GM23338 (cell line): ENCODE measurements at regions not wholly inside any gene's neighbourhood (a gene's known extent, or its start where the extent isn't known, plus 50 kb on each side); places are given as distances from the start of the nearest gene placed in this dataset.

ENCODE experiments used
- ATAC-seq: fragments of 200-7000 bp; cut with Tn5 transposase; 3 replicates; pipeline ENCODE4 v1.9.1; 2020
- DNase-seq: peaks from one replicate; pipeline ENCODE4 v3.0.0-alpha.2; 2015; ENCODE audit warnings: low spot score
- H2AFZ ChIP-seq: fragments of 200-600 bp; sonication (generic); 2 replicates; pipeline ENCODE4 v1.8.0; 2016; ENCODE audit warnings: antibody characterized with exemption, mild to moderate bottlenecking, moderate library complexity
- H3F3A ChIP-seq: fragments of 200-600 bp; sonication (generic); replicated peaks from 2 replicates; pipeline ENCODE4 v1.8.0; 2017; ENCODE audit warnings: antibody characterized with exemption, mixed run types, low read depth
- H3K27ac ChIP-seq: fragments of 200-600 bp; sonication (generic); 2 replicates; pipeline ENCODE4 v1.6.1; 2016; ENCODE audit warnings: low read depth
- H3K27me3 ChIP-seq: fragments of 200-600 bp; sonication (generic); 2 replicates; pipeline ENCODE4 v1.8.0; 2016; ENCODE audit warnings: mild to moderate bottlenecking, mixed run types, moderate library complexity; ENCODE audit not compliant: insufficient read depth
- H3K36me3 ChIP-seq: fragments of 200-600 bp; sonication (generic); 2 replicates; pipeline ENCODE4 v1.8.0; 2016; ENCODE audit warnings: mild to moderate bottlenecking; ENCODE audit not compliant: insufficient read depth
- H3K4me1 ChIP-seq: fragments of 200-600 bp; sonication (generic); 2 replicates; pipeline ENCODE4 v1.8.0; 2016; ENCODE audit warnings: mild to moderate bottlenecking, moderate library complexity; ENCODE audit not compliant: insufficient read depth
- H3K4me2 ChIP-seq: fragments of 200-600 bp; sonication (generic); 2 replicates; pipeline ENCODE4 v1.7.1; 2017; ENCODE audit warnings: mixed run types
- H3K4me3 ChIP-seq: fragments of 200-600 bp; sonication (generic); 2 replicates; pipeline ENCODE4 v1.6.1; 2016; ENCODE audit warnings: mixed run types
- H3K79me2 ChIP-seq: fragments of 200-600 bp; sonication (generic); replicated peaks from 2 replicates; pipeline ENCODE4 v1.8.0; 2017; ENCODE audit warnings: mild to moderate bottlenecking; ENCODE audit not compliant: insufficient read depth
- H3K9me2 ChIP-seq: fragments of 200-600 bp; sonication (generic); 2 replicates; pipeline ENCODE4 v1.8.0; 2017; ENCODE audit not compliant: insufficient read depth
- H4K20me1 ChIP-seq: fragments of 200-600 bp; sonication (generic); replicated peaks from 2 replicates; pipeline ENCODE4 v1.8.0; 2017; ENCODE audit warnings: mild to moderate bottlenecking; ENCODE audit not compliant: insufficient read depth
- H3K27ac Mint-ChIP-seq: 2 replicates; pipeline ENCODE4 v1.8.0; 2020; ENCODE audit warnings: inconsistent platforms, mild to moderate bottlenecking, moderate library complexity, mixed read lengths
- H3K27me3 Mint-ChIP-seq: 3 replicates; pipeline ENCODE4 v1.8.0; 2022; ENCODE audit warnings: low read depth, mild to moderate bottlenecking, moderate library complexity, mixed read lengths, inconsistent platforms; ENCODE audit not compliant: insufficient read depth, poor library complexity
- H3K36me3 Mint-ChIP-seq: 3 replicates; pipeline ENCODE4 v1.8.0; 2021; ENCODE audit warnings: low read depth, mild to moderate bottlenecking, inconsistent platforms, moderate library complexity, mixed read lengths
- H3K4me1 Mint-ChIP-seq: 3 replicates; pipeline ENCODE4 v1.8.0; 2020; ENCODE audit warnings: mild to moderate bottlenecking, inconsistent platforms, mixed read lengths
- H3K4me3 Mint-ChIP-seq: 3 replicates; pipeline ENCODE4 v1.8.0; 2021; ENCODE audit warnings: moderate library complexity, mild to moderate bottlenecking, inconsistent platforms, mixed read lengths
- H3K9me3 Mint-ChIP-seq: 3 replicates; pipeline ENCODE4 v1.8.0; 2020; ENCODE audit warnings: moderate library complexity, mild to moderate bottlenecking, inconsistent platforms, mixed read lengths
- EZH2phosphoT487 ChIP-seq: fragments of 200-600 bp; sonication (generic); IDR thresholded peaks from one replicate; pipeline ENCODE4 v1.8.1; 2018; ENCODE audit warnings: antibody characterized with exemption; ENCODE audit not compliant: unreplicated experiment
- NANOG ChIP-seq: IDR thresholded peaks from 2 replicates; pipeline ENCODE4 v1.6.1; 2016; ENCODE audit warnings: antibody characterized with exemption, borderline replicate concordance
- POLR2AphosphoS5 ChIP-seq: IDR thresholded peaks from 2 replicates; pipeline ENCODE4 v1.6.1; 2016; ENCODE audit warnings: antibody characterized with exemption, low read depth
- STAT1 ChIP-seq: IDR thresholded peaks from one replicate; pipeline ENCODE4 v1.6.1; 2016; ENCODE audit warnings: antibody characterized with exemption; ENCODE audit not compliant: unreplicated experiment
- ZNF331 ChIP-seq: fragments of 250-450 bp; sonication (Bioruptor Pico); IDR thresholded peaks from 2 replicates; pipeline ENCODE4 v1.5.0; 2020; ENCODE audit warnings: low read depth, mild to moderate bottlenecking, moderate library complexity
- ZNF462 ChIP-seq: fragments of 250-450 bp; sonication (Bioruptor Pico); IDR thresholded peaks from 2 replicates; pipeline ENCODE4 v1.5.0; 2020; ENCODE audit warnings: mild to moderate bottlenecking, moderate library complexity
- TF ChIP-seq, protein P1 (sequence below): IDR thresholded peaks from one replicate; pipeline ENCODE4 v1.6.1; 2018; ENCODE audit warnings: antibody characterized with exemption; ENCODE audit not compliant: unreplicated experiment
- TF ChIP-seq, protein P2 (sequence below), 2 experiments: fragments of 200-600 bp in 1 of 2; sonication (generic) in 1 of 2; conservative IDR thresholded peaks; 2 replicates each; pipeline versions ENCODE4 v1.5.1 to v1.6.1; 2016 to 2017; ENCODE audit warnings: antibody characterized with exemption in 2 of 2, low read depth in 2 of 2, mild to moderate bottlenecking in 2 of 2, moderate library complexity in 1 of 2

- TF ChIP-seq ZNF462 (CRISPR knock-in tag) = no peak
- TF ChIP-seq EZH2phosphoT487 = no peak
- TF ChIP-seq ZNF331 (CRISPR knock-in tag) = no peak
These were observed 191.0 kb downstream of the TPBG start (continued) for GRCh38 chr6:82554666-82555065.

GRCh38 chr6:82555801-82556200, 192.2 kb downstream of the TPBG start:
- H3K27ac Mint-ChIP-seq = no peak overlapping the region
- H4K20me1 ChIP-seq = no peaks in the 10 kb centered on the region
- no peak overlapping the region for H3K4me2 ChIP-seq
- H3K79me2 ChIP-seq = no peaks in the 10 kb centered on the region
- H3F3A ChIP-seq = no peaks in the 10 kb centered on the region
- no peaks in the 10 kb centered on the region for H3K4me1 ChIP-seq
- no peaks in the 10 kb centered on the region for H3K27me3 ChIP-seq
- H3K27ac ChIP-seq = no peak overlapping the region
- no peak overlapping the region for H2AFZ ChIP-seq
- H3K4me3 Mint-ChIP-seq = no peak overlapping the region
- H3K27me3 Mint-ChIP-seq = peaks cover 4% of the 10 kb centered on the region
- H3K4me1 Mint-ChIP-seq = peaks cover 5% of the 10 kb centered on the region; the same call in 2 of the 3 replicates
- no peaks in the 10 kb centered on the region for H3K9me2 ChIP-seq
- DNase-seq = no peak
- H3K36me3 Mint-ChIP-seq = 0 out of 3 replicates have a peak, but pooled peaks cover 6% of the 10 kb centered on the region
- H3K9me3 Mint-ChIP-seq = peaks cover 5% of the 10 kb centered on the region; the same call in 2 of the 3 replicates
- ATAC-seq = no peak
- H3K4me3 ChIP-seq = no peak overlapping the region
- H3K36me3 ChIP-seq = no peaks in the 10 kb centered on the region
- TF ChIP-seq, protein P1, sequence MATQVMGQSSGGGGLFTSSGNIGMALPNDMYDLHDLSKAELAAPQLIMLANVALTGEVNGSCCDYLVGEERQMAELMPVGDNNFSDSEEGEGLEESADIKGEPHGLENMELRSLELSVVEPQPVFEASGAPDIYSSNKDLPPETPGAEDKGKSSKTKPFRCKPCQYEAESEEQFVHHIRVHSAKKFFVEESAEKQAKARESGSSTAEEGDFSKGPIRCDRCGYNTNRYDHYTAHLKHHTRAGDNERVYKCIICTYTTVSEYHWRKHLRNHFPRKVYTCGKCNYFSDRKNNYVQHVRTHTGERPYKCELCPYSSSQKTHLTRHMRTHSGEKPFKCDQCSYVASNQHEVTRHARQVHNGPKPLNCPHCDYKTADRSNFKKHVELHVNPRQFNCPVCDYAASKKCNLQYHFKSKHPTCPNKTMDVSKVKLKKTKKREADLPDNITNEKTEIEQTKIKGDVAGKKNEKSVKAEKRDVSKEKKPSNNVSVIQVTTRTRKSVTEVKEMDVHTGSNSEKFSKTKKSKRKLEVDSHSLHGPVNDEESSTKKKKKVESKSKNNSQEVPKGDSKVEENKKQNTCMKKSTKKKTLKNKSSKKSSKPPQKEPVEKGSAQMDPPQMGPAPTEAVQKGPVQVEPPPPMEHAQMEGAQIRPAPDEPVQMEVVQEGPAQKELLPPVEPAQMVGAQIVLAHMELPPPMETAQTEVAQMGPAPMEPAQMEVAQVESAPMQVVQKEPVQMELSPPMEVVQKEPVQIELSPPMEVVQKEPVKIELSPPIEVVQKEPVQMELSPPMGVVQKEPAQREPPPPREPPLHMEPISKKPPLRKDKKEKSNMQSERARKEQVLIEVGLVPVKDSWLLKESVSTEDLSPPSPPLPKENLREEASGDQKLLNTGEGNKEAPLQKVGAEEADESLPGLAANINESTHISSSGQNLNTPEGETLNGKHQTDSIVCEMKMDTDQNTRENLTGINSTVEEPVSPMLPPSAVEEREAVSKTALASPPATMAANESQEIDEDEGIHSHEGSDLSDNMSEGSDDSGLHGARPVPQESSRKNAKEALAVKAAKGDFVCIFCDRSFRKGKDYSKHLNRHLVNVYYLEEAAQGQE = no peak
- TF ChIP-seq, protein P2, sequence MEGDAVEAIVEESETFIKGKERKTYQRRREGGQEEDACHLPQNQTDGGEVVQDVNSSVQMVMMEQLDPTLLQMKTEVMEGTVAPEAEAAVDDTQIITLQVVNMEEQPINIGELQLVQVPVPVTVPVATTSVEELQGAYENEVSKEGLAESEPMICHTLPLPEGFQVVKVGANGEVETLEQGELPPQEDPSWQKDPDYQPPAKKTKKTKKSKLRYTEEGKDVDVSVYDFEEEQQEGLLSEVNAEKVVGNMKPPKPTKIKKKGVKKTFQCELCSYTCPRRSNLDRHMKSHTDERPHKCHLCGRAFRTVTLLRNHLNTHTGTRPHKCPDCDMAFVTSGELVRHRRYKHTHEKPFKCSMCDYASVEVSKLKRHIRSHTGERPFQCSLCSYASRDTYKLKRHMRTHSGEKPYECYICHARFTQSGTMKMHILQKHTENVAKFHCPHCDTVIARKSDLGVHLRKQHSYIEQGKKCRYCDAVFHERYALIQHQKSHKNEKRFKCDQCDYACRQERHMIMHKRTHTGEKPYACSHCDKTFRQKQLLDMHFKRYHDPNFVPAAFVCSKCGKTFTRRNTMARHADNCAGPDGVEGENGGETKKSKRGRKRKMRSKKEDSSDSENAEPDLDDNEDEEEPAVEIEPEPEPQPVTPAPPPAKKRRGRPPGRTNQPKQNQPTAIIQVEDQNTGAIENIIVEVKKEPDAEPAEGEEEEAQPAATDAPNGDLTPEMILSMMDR (conservative IDR thresholded peaks at IDR 0.05; ENCODE audit: low read depth in 2 of 2) = no peak
- TF ChIP-seq STAT1 (no peak), NANOG (no peak), POLR2AphosphoS5 (no peak)
